AG04449 (cell line): ENCODE measurements at regions not wholly inside any gene's neighbourhood (a gene's known extent, or its start where the extent isn't known, plus 50 kb on each side); places are given as distances from the start of the nearest gene placed in this dataset.

Experiments used
- CTCF ChIA-PET: fragments of 350-600 bp; formaldehyde crosslinking; extraction: SDS; loops from one replicate; lab custom pipeline; 2021; ENCODE audit warnings: antibody characterized with exemption; lab: Yijun Ruan, JAX
- POLR2A ChIA-PET: fragments of 400-600, 350-600 bp; formaldehyde crosslinking; extraction: SDS; loops from one replicate; lab custom pipeline; 2020; ENCODE audit warnings: antibody characterized with exemption, inconsistent platforms; lab: Yijun Ruan, JAX
- DNase-seq: peaks from one replicate; pipeline ENCODE4 v3.0.0-alpha.2; 2010; ENCODE audit warnings: low read depth, low spot score
- H3K4me3 ChIP-seq: 2 replicates; pipeline ENCODE4 v1.5.1; 2011; ENCODE audit warnings: low read depth, mild to moderate bottlenecking, control low read depth, low read length
- CTCF ChIP-seq: IDR thresholded peaks from one replicate; pipeline ENCODE4 v1.5.1; 2011; ENCODE audit warnings: mild to moderate bottlenecking, moderate library complexity, low read length, control low read depth, inconsistent platforms; ENCODE audit not compliant: insufficient read depth; ENCODE audit errors: missing control alignments

GRCh38 chr15:85937661-85938060 lies 142.0 kb upstream of the AGBL1 start:
- no peak for DNase-seq
- H3K4me3 ChIP-seq = no peak overlapping the region
- POLR2A ChIA-PET = no interaction called here
- CTCF ChIA-PET = no interaction called here
- TF ChIP-seq CTCF = no peak

- CTCF ChIA-PET = no interaction called here
- POLR2A ChIA-PET = no interaction called here
- no peak for DNase-seq
- no peak overlapping the region for H3K4me3 ChIP-seq
- no peak for TF ChIP-seq CTCF
These were observed 138.3 kb upstream of the AGBL1 start for GRCh38 chr15:85941186-85941855.

GRCh38 chr15:85942632-85943031 lies 137.0 kb upstream of the AGBL1 start:
- ChIA-PET CTCF (interaction anchor here (1.1 kb wide), 1 partner anchor 9 kb away, joined by 3 read pairs; no protein-coding TSS in a partner anchor), POLR2A (no interaction called here)
- DNase-seq = no peak
- no peak for TF ChIP-seq CTCF
- no peak overlapping the region for H3K4me3 ChIP-seq

- no peak overlapping the region for H3K4me3 ChIP-seq
- TF ChIP-seq CTCF = no peak
- CTCF ChIA-PET = interaction anchor here (1.1 kb wide), 1 partner anchor 10 kb away, joined by 3 read pairs; no protein-coding TSS in a partner anchor
- POLR2A ChIA-PET = no interaction called here
- DNase-seq = no peak
These were observed 136.5 kb upstream of the AGBL1 start for GRCh38 chr15:85943151-85943550.

- POLR2A ChIA-PET = no interaction called here
- CTCF ChIA-PET = no interaction called here
- no peak for TF ChIP-seq CTCF
- DNase-seq = no peak
- H3K4me3 ChIP-seq = no peak overlapping the region
These were observed 135.9 kb upstream of the AGBL1 start for GRCh38 chr15:85943791-85944190.

GRCh38 chr15:85947021-85947420 lies 132.7 kb upstream of the AGBL1 start:
- POLR2A ChIA-PET = no interaction called here
- no peak overlapping the region for H3K4me3 ChIP-seq
- CTCF ChIA-PET = no interaction called here
- no peak for TF ChIP-seq CTCF
- DNase-seq = no peak
